GM18498 (cell line): ENCODE measurements at regions not wholly inside any gene's neighbourhood (a gene's known extent, or its start where the extent isn't known, plus 50 kb on each side); places are given as distances from the start of the nearest gene placed in this dataset.

Experiments used
- ATAC-seq: cut with Tn5 transposase; IDR thresholded peaks from one replicate; pipeline ENCODE4 v1.9.1; 2021; ENCODE audit warnings: mild to moderate bottlenecking, moderate library complexity; ENCODE audit not compliant: unreplicated experiment

- ATAC-seq: no peak
Observed at GRCh38 chr16:85162478-85163277, 50.4 kb upstream of the CIBAR2 start.

- ATAC-seq: no peak
Observed at GRCh38 chr16:85163278-85164112, 51.2 kb upstream of the CIBAR2 start.

DNA sequence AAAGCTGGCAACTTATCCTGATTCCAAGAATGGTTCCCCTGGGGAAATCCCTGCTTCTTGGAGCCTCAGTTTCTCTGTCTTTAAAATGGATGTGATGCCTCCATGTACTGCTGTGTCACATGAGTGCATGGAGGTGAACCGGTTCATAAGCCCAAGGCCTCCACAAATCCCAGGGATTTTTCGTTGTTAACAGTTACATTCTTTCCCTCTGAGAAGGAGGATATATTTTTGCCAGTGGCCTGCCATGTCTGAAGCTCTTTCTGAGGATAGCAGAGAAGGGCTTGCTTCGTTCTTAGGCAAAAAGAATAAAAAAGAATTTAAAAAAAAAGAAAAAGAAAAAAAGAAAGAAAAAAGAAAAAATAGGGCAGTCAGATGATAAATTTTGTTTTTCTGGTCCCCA lies 52.2 kb upstream of the CIBAR2 start:
- no peak for ATAC-seq

DNA sequence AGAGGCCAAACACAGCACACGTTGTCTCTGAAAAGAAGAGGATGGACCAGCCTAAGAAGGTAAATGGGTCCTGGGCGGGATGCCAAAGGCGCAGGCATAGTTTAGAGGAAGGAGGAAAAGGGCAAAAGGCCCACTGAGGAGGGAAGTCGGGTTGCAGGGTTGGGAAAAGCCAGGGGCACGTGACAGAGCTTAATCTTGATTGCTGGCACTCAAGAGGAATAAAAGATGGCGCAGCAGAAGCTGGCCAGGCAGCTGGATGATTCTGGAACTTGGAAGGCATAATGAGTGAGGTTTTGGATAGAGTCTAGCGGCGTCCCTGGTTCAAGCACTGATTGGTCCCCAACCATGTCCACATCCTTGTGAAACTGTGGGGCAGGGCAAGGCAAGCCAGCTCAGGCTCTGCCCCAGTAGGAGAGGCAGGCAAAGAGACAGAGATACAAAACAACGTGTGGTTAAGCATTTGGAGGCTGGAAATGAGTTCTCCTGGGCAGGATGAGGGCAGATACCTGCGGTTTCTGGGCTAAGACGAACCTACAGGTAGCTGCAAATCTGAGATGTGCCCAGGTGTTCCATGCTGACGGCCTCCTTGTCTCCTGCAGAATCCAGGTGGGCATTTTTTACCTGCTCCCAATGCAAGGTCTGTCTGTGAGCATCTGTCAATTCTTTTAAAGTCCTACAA lies 52.7 kb upstream of the CIBAR2 start:
- no peak for ATAC-seq

DNA sequence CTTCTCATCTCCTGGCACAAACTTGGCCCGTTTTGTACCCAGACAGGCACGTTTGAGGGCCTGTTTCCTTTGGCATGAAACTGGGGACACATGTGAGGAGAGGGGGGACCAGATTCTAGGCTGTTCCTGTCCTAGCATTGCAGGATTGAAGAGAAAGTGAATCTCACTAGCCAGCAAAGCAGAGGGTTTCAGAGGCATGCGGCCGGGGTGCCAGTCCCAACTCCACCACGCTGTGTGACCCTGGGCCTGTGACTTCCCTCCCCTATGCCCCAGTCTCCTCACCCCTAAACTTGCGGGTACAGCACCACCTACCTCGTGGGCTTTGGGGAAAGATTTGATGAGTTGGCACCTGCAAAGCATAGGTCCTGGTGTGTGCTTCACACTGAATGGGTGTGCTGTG lies 53.5 kb upstream of the CIBAR2 start:
- no peak for ATAC-seq

GRCh38 chr16:85166281-85166680 lies 54.0 kb upstream of the CIBAR2 start:
- ATAC-seq: no peak

- no peak for ATAC-seq
Observed at GRCh38 chr16:85166699-85167588, 54.7 kb upstream of the CIBAR2 start.

GRCh38 chr16:85167589-85168537 lies 55.6 kb upstream of the CIBAR2 start:
- no peak for ATAC-seq

DNA sequence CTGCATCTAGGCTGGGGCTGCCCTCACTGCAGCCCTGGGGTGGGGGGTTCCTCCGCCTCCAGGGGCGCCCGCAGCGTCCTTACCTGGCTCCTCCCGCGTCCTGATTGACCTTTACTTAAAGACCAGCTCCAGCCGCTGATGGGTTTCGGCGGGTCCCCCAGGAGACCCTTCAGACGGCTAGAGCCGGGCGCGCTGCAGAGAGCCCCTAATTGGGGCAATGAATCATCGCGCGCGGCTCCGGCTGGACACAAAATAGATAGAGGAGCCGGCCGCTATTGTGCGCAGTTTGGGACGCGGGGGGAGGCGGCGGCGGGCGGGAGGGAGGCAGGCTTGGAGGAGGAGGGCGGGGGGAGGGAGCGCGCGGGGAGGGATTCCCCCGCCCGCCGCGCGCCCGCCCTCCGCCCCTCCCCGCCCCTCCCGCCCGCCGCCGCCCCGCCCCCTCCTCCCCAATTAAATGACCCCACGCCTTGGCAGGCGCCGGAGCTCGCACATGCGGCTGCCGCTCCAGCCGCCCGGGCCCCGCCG lies 56.5 kb upstream of the CIBAR2 start:
- ATAC-seq: no peak

DNA sequence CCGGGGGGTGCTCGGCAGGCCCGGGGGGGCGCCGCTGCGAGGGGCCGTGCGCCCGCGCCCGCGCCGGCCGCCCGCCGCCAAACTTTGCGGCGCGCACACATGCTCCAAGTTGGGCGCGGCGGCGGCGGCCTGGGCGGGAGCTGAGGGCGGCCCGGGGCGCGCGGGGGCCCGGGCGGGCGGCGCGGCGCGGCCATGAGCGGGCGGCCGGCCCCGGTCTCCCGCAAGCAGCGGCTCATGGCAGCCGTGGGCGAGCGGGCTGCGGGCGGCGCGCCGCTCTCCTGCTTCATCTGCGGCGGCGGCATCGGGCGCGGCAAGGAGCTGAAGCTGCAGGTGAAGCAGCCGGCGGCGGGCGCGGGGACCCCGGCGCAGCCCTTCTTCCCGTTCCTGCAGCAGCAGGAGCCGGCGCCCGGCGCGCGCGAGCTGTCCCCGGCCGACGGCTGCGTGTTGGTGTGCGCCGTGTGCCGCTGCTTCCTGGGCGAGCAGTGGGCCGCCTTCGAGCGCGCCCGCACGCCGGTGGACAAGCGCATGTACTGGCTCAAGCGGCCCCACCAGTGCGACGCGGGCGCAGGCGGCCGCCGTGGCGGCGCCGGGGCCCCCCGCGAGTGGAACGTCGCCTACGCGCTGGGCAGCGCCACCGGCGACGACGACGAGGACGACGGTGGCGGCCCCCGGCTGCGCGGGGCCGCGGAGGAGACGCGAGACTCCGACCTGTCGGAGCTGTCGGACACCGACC lies 57.2 kb upstream of the CIBAR2 start:
- no peak for ATAC-seq

- ATAC-seq: no peak
Observed at GRCh38 chr16:85170066-85170491, 57.8 kb upstream of the CIBAR2 start.

- no peak for ATAC-seq
Observed at GRCh38 chr16:85170590-85171003, 58.3 kb upstream of the CIBAR2 start.

GRCh38 chr16:85171004-85171758 lies 58.9 kb upstream of the CIBAR2 start:
- no peak for ATAC-seq

DNA sequence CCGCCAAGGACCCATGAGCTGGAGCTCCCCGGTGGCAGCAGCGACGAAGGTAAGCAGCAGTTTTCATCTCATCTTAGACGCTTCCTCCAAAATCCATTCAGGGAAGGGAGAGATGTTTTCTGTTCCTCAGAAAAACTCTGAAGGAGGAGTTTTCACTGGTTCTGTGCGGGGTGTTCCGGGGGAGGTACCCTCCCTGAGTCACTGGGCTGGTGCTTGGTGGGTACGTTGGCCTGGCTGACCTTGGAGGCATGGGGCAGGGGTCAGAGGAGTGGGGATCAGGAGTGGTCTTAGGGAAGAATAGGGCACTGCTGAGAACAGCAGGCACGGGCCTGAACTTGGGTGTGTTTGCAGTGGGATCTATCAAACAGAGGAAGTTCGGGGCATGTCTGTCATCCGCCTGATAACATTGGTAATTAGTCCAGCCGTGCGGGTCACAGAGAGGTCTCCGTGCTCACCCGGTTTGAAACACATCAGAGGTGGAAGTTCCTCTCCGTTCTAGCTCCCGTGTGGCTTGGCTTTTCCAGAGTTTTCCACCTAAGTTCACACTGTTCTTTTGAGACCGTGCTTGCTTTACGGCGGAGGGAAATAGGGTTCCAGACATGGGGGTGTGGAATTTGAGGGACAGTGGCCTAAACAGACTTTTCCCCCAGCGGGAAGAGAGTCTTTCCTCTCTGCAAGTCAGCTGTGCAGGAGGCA lies 59.6 kb upstream of the CIBAR2 start:
- ATAC-seq: no peak

DNA sequence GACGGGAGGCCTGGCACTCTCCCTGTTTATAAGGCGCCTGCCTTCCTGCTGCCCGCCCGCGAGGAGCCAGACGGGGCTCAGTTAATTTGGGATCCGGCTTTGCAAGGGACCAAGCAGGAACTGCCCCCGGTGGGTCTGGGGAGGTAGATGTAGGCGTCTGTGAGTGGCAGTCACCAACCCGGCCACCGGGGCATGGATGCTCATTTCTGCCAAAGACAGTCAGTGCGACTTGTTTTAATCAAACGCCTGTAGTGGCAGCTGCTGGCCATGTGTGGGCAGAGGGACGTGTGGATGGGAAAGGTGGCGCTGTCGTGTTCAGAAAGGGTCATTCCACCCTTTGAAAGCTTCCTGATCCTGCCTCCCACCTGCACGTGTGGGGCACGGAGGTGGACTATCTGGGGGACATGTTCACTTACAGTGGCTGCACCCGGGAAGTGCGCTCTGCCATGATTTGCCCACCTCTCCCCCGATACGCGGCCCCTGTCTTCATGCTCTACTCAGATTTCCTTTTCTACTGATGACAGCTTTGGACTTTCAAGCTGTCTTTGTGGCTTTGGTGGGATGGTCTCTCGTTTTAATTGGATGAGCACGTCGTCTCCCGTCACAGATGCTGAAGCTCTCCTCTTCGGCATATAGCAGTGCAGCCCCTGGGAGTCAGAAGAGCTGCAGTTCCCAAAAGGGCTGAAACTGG lies 60.3 kb upstream of the CIBAR2 start:
- ATAC-seq: no peak

GRCh38 chr16:85173146-85173980 lies 61.1 kb upstream of the CIBAR2 start:
- no peak for ATAC-seq
